GM21528 (cell line): ENCODE measurements at regions not wholly inside any gene's neighbourhood (a gene's known extent, or its start where the extent isn't known, plus 50 kb on each side); places are given as distances from the start of the nearest gene placed in this dataset.
"Not testable (repeated sequence)": the region's sequence is repeated elsewhere in the genome, so short reads cannot be mapped to it uniquely, and the experiment has no call there.

ENCODE experiments used
- ATAC-seq: cut with Tn5 transposase; IDR thresholded peaks from one replicate; pipeline ENCODE4 v1.9.1; 2021; ENCODE audit warnings: mild to moderate bottlenecking, moderate library complexity; ENCODE audit not compliant: unreplicated experiment, low FRiP score

DNA sequence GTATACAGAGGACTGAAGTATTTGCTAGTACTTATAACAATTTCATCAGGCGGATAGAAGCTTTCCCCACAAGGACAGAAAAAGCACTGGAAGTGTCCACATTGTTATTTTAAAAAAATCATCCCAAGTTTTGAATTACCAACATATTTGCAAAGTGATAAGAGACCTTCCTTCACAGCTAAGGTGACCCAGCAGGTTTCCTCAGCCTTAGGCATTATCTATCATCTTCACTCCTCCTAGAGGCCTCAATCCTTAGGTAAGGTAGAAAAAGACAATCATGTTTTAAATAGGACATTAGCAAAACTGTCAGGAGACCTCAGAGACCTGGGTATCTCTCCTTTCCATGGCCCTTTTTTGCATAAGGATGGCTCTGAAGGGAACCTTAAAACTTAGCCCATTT lies 72.5 kb upstream of the CHD6 start:
- no peak for ATAC-seq

DNA sequence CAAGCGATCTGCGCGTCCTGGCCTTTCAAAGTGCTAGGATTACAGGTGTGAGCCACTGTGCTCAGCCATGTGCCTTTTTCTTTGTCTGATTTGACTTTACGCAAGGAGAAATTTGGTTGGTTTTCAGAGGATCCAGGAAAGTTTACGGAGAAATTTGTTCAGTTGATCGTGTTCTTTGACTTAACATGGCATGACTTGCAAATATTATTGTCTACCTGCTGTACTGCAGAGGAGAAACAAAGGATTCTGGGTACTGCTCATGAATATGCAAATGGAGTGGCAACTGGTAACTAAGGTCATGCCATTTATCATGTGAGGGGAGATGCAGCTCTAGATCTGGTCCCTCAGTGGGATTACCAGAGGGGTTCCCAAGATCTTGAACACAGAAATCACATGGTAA lies 68.8 kb upstream of the CHD6 start:
- no peak for ATAC-seq

DNA sequence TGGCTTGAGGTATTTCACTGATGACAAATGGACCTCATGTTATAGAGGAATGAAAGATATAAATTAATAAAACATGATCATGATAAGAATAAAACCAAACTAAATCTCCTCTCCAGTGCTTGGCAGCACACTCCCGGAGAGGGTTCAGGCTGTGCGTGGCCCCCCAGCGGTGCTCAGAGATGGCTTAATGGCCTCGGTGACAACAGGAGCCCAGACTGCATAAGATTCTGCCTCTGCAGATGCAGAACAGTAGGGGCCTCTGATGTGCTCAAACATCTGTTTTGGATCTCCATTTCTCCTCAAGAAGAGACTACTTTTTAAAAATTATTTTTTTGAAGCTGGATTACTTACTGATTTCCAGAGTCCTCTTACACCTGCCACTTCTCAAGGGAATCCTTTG lies 67.0 kb upstream of the CHD6 start:
- not testable (repeated sequence) for ATAC-seq

- ATAC-seq, result no peak
Measured at GRCh38 chr20:41678799-41679198, 60.6 kb upstream of the CHD6 start.

- no peak for ATAC-seq
Measured at GRCh38 chr20:41672282-41672681, 54.1 kb upstream of the CHD6 start.

DNA sequence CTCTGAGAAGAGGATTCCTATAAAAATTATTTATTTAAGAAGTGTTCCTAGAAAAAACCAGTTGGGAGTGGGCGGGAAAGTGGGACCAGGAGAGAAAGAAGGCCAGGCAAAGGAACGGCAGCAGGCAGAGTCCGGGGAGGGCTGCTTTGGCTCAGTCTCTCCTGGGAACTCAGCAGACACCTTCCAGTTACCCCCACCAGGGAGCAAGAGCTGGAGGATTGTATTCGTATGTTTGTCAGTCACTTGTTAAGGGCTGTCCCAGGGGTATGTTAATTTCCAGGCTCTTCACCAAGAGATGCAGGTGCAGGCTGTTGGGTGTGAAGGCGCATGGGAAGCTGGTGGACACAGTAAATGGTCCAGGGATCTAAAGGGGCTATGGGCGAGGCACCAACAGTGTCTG lies 53.0 kb upstream of the CHD6 start:
- no peak for ATAC-seq

DNA sequence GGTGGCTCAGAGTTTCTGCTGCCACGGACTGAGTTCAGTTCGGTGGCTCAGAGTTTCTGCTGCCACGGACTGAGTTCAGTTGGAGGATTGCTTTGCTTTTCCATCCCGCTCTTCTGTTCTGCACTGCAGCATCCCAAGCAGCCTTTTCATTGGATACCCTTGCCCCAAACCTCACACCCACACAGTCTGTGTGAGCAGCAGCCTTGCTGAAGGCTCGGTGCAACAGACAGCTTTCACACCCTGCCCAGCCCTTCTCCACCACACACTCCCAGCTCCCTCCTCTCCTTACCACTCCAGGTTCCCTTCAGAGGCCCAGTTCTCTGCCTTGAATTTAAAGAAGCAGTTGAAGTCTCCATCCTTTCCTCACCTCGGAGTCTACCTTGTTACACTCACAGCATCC lies 52.5 kb upstream of the CHD6 start:
- no peak for ATAC-seq

DNA sequence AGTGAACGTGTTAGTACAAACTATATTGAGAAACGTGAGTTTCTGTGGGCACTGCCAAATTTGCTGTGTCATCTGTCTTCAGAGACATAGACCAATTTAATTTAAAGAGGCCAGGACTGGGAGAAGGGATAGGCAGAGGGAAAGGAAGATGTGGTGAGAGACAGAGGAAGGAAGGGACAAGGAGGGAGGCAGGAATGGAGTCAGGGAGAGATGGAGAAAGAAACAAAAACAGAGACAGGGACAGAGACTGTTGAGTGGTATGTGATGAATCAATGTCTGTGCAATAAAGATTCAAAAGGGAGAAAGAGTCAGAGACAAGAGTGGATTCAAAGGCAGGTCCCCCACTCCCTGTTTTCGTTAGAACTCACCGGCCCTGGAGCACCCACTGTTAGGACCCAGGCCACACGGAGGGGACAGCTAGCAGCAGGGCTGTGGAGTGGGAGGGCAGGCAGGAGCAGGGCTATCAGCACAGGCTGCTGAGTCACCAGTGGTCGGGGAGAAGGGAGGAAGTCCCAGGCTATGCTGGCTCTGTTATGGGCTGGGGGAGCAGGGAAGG lies 51.6 kb upstream of the CHD6 start:
- no peak for ATAC-seq

DNA sequence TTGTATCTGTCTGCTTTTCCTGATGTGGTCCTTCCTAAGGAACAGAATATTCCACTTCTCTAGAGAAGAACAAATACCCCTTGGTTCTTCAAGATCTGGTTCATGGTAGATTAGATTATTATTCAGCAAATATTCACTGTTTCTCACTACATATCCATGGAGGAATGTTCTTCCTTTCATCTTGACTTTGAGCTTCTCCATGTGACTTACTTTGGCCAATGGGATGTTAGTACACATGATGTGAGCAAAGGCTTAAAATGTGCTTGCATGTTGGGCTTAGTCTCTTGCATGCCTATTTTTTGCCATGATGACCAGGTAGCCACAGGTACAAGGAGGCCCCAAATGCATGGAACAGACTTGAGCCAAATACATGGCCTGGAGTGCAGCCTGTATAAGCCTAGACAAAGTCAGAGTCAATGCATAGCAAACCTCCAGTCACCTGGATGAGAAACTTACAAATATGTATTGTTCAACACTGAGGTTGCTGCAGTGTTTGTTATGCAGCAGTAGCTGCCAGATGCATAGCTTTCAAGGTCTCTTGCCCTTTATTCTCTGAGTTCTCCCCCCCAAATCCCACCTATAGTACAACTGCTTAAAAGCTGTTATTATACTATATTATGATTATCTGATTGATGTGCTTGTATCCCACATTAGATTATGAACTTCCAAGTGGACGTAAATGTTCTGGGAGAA lies 50.0 kb upstream of the CHD6 start:
- ATAC-seq, result no peak
